ENCODE measurements at regions not wholly inside any gene's neighbourhood (a gene's known extent, or its start where the extent isn't known, plus 50 kb on each side); places are given as distances from the start of the nearest gene placed in this dataset.

DNA sequence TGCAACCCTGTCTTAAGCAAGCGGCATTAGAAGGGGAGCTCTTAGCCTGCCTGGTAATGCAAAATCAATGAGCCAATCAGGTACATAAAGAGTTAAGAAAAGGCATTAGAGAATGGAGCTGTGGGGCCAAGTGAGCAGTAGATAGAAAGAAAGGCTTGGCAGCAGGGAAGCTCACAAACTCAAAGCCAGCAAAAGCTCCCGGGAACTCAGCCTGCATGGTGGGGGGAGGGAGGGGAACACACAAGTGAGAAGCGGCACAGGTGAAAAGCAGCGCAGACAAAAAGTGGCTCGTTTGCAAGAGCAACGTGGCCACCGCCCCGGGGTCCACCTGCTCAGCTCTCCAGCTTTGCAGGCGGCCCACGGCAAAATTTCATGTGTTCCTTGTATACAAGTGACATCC, 818.5 kb downstream of the FAM133A start:
- Mint-ChIP-seq H3K27ac (no peak overlapping the region), H3K4me3 (no peak overlapping the region), H3K36me3 (ENCODE audit: low read depth) (no peaks in the 10 kb centered on the region), H3K4me1 (no peaks in the 10 kb centered on the region), H3K9me3 (ENCODE audit: low read depth) (peaks cover 8% of the 10 kb centered on the region), H3K27me3 (no peaks in the 10 kb centered on the region)
- POLR2A ChIA-PET, result no interaction called here
- CTCF ChIA-PET, result no interaction called here
- ATAC-seq (no peak), DNase-seq (no peak)
- intact Hi-C loops (cut with DNase I, micrococcal nuclease), result no loop called here

DNA sequence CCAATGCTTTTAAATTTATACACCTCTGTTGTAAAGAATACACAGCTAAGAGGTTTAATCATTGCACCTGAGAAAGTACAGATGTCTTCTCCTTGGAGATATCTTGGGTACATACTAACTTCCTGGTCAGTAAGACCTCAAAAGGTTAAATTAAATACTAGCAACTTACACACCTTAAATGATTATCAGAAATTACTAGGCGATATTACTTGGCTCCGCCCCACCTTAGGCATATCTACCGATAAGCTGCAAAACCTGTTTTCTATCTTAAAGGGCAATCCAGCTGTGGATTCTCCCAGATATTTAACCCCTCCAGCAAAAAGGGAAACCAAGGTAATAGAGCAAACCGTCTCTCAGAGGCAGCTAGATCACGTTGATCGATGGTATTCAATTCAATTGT, 819.4 kb downstream of the FAM133A start:
- CTCF ChIA-PET, result no interaction called here
- DNase-seq (no peak), ATAC-seq (no peak)
- peaks cover 8% of the 10 kb centered on the region for H3K9me3 Mint-ChIP-seq (ENCODE audit: low read depth)
- no peak overlapping the region for H3K4me3 Mint-ChIP-seq
- no peaks in the 10 kb centered on the region for H3K4me1 Mint-ChIP-seq
- no peaks in the 10 kb centered on the region for H3K36me3 Mint-ChIP-seq (ENCODE audit: low read depth)
- no peak overlapping the region for H3K27ac Mint-ChIP-seq
- intact Hi-C loops (cut with DNase I, micrococcal nuclease), result no loop called here
- POLR2A ChIA-PET, result no interaction called here
- no peaks in the 10 kb centered on the region for H3K27me3 Mint-ChIP-seq

GRCh38 chrX:94511564-94511963, 837.6 kb downstream of the FAM133A start:
- Mint-ChIP-seq H3K9me3 (ENCODE audit: low read depth) (no peaks in the 10 kb centered on the region), H3K27ac (no peak overlapping the region), H3K4me3 (no peak overlapping the region), H3K36me3 (ENCODE audit: low read depth) (no peaks in the 10 kb centered on the region), H3K27me3 (no peaks in the 10 kb centered on the region), H3K4me1 (no peaks in the 10 kb centered on the region)
- ChIA-PET CTCF (no interaction called here), POLR2A (no interaction called here)
- intact Hi-C loops (cut with DNase I, micrococcal nuclease), result no loop called here
- DNase-seq, result no peak
- ATAC-seq, result no peak

GRCh38 chrX:94515009-94515408, 841.0 kb downstream of the FAM133A start:
- Mint-ChIP-seq H3K9me3 (ENCODE audit: low read depth) (no peaks in the 10 kb centered on the region), H3K27ac (no peak overlapping the region), H3K36me3 (ENCODE audit: low read depth) (no peaks in the 10 kb centered on the region), H3K4me3 (no peak overlapping the region), H3K27me3 (no peaks in the 10 kb centered on the region), H3K4me1 (no peaks in the 10 kb centered on the region)
- ChIA-PET CTCF (no interaction called here), POLR2A (no interaction called here)
- ATAC-seq, result no peak
- intact Hi-C loops (cut with DNase I, micrococcal nuclease), result no loop called here
- DNase-seq, result no peak

DNA sequence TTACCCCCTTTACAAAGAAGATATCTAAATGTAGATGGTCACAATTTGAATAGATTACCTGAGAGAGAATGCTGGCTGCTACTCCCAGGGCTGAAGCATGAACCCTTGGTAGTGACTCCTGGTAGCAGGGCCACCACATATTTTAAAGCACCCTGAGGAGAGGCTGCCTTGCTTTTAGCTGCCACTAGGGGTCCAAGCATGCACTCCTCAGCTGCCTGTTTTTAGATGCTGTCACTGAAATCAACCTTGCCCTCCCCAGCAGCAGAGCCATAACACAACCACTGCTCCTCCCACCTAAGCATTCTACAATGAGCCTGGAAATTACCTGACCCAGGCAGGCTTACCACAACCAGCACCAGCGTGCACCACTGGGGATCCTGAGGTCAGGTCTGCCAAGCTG, 850.9 kb downstream of the FAM133A start:
- Mint-ChIP-seq H3K9me3 (ENCODE audit: low read depth) (peaks cover 1% of the 10 kb centered on the region), H3K27me3 (no peaks in the 10 kb centered on the region), H3K4me3 (no peak overlapping the region), H3K27ac (no peak overlapping the region), H3K4me1 (no peaks in the 10 kb centered on the region), H3K36me3 (ENCODE audit: low read depth) (no peaks in the 10 kb centered on the region)
- CTCF ChIA-PET, result no interaction called here
- POLR2A ChIA-PET, result no interaction called here
- intact Hi-C loops (cut with DNase I, micrococcal nuclease), result no loop called here
- DNase-seq, result no peak
- ATAC-seq, result no peak

- DNase-seq (no peak), ATAC-seq (no peak)
- ChIA-PET POLR2A (no interaction called here), CTCF (no interaction called here)
- H3K9me3 Mint-ChIP-seq (ENCODE audit: low read depth), result no peaks in the 10 kb centered on the region
- intact Hi-C loops (cut with DNase I, micrococcal nuclease), result no loop called here
- H3K4me1 Mint-ChIP-seq, result no peaks in the 10 kb centered on the region
- H3K27ac Mint-ChIP-seq, result no peak overlapping the region
- H3K4me3 Mint-ChIP-seq, result no peak overlapping the region
- H3K36me3 Mint-ChIP-seq (ENCODE audit: low read depth), result no peaks in the 10 kb centered on the region
- H3K27me3 Mint-ChIP-seq, result no peaks in the 10 kb centered on the region
These were observed 871.7 kb downstream of the FAM133A start for GRCh38 chrX:94545722-94546121.

DNA sequence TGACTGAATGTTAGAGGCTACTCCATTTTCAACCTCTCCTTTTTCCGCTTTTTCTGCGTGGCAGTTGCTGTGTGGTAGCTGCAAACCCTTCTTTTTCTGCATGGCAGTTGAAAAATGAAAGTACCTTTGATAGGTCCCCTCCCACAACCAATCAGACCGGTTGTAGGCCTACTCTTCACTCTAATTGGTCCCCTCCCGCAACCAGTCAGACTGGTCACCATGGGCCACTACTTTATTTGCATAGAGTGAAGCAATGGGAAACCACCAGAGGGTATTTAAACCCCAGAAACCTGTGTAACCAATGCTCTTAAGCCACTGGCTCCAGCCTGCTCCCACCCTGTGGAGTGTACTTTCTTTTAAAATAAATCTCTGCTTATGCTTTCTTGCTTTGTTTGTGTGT, 877.8 kb downstream of the FAM133A start:
- Mint-ChIP-seq H3K27me3 (no peaks in the 10 kb centered on the region), H3K4me1 (no peaks in the 10 kb centered on the region), H3K4me3 (no peak overlapping the region), H3K36me3 (ENCODE audit: low read depth) (no peaks in the 10 kb centered on the region), H3K27ac (no peak overlapping the region), H3K9me3 (ENCODE audit: low read depth) (no peaks in the 10 kb centered on the region)
- DNase-seq (no peak), ATAC-seq (no peak)
- POLR2A ChIA-PET, result no interaction called here
- CTCF ChIA-PET, result no interaction called here
- intact Hi-C loops (cut with DNase I, micrococcal nuclease), result no loop called here

DNA sequence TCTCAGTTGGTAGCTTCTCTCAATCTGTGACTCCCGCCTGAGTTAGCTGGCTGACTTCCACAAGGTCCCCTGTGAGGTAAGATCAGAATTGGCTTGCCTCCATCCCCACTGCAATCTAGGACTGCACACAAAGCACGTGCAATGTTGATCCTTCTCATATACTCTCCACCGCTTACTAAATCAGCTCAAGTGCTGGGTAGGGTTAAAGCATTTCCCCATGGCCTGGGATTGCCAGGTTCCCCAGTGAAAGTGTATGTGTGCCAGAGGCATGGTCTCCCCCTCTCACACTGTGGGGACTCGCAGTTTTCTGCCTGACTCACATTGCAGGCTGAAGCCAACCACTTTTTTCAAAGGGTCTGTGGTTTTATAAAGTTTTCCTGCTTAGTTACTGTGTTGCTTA, 886.9 kb downstream of the FAM133A start:
- ATAC-seq, result no peak
- Mint-ChIP-seq H3K4me3 (no peak overlapping the region), H3K9me3 (ENCODE audit: low read depth) (peaks cover 2% of the 10 kb centered on the region), H3K27me3 (no peaks in the 10 kb centered on the region), H3K27ac (no peak overlapping the region), H3K36me3 (ENCODE audit: low read depth) (no peaks in the 10 kb centered on the region), H3K4me1 (no peaks in the 10 kb centered on the region)
- CTCF ChIA-PET, result no interaction called here
- intact Hi-C loops (cut with DNase I, micrococcal nuclease), result no loop called here
- DNase-seq, result no peak
- POLR2A ChIA-PET, result no interaction called here

DNA sequence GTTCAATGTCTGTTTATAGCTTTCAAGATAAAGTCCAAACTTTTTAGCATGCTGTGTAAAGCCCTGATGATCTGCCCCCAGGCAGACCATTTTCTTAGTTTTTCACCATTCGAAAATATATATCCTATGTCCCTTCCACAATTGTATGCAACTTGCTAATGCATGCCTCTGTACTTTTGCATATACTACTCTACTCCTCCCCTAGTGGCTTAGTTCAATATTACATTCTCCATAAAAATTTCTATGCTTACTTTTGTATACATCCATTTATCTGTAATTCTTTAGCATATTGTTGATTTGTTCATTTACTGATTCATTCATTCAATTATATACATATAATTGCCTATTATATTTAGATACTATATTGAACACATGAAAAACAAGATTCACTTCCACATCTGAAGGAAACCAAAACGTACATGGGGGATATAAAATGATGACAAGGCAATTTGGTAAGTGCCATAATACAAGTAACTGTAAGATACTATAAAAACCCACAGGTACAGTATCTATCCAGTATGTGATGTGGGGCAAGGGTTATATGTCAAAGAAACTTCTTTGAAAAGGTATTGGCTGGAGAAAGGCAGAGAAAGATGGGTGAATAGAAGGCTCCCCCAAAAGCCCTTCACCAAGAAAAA, 902.5 kb downstream of the FAM133A start:
- no peaks in the 10 kb centered on the region for H3K9me3 Mint-ChIP-seq (ENCODE audit: low read depth)
- CTCF ChIA-PET, result no interaction called here
- no peak overlapping the region for H3K27ac Mint-ChIP-seq

GRCh38 chrX:94600077-94600476, 926.1 kb downstream of the FAM133A start:
- DNase-seq (no peak), ATAC-seq (no peak)
- intact Hi-C loops (cut with DNase I, micrococcal nuclease), result no loop called here
- Mint-ChIP-seq H3K36me3 (ENCODE audit: low read depth) (no peaks in the 10 kb centered on the region), H3K4me1 (no peaks in the 10 kb centered on the region), H3K27me3 (no peaks in the 10 kb centered on the region), H3K9me3 (ENCODE audit: low read depth) (no peaks in the 10 kb centered on the region), H3K4me3 (no peak overlapping the region), H3K27ac (no peak overlapping the region)
- ChIA-PET CTCF (no interaction called here), POLR2A (no interaction called here)

More for the DNA sequence above, 902.5 kb downstream of the FAM133A start:
- no peaks in the 10 kb centered on the region for H3K36me3 Mint-ChIP-seq (ENCODE audit: low read depth)
- ATAC-seq (no peak), DNase-seq (no peak)
- POLR2A ChIA-PET, result no interaction called here
- H3K4me3 Mint-ChIP-seq, result no peak overlapping the region
- intact Hi-C loops (cut with DNase I, micrococcal nuclease), result no loop called here
- no peaks in the 10 kb centered on the region for H3K27me3 Mint-ChIP-seq
- H3K4me1 Mint-ChIP-seq, result no peaks in the 10 kb centered on the region

GRCh38 chrX:94612140-94612539, 938.1 kb downstream of the FAM133A start:
- CTCF ChIA-PET, result no interaction called here
- H3K9me3 Mint-ChIP-seq (ENCODE audit: low read depth), result peaks cover 2% of the 10 kb centered on the region
- no peak for ATAC-seq
- H3K27ac Mint-ChIP-seq, result no peak overlapping the region
- POLR2A ChIA-PET, result no interaction called here
- H3K4me3 Mint-ChIP-seq, result no peak overlapping the region
- H3K4me1 Mint-ChIP-seq, result no peaks in the 10 kb centered on the region
- H3K27me3 Mint-ChIP-seq, result no peaks in the 10 kb centered on the region
- intact Hi-C loops (cut with DNase I, micrococcal nuclease), result no loop called here
- no peak for DNase-seq
- H3K36me3 Mint-ChIP-seq (ENCODE audit: low read depth), result no peaks in the 10 kb centered on the region

DNA sequence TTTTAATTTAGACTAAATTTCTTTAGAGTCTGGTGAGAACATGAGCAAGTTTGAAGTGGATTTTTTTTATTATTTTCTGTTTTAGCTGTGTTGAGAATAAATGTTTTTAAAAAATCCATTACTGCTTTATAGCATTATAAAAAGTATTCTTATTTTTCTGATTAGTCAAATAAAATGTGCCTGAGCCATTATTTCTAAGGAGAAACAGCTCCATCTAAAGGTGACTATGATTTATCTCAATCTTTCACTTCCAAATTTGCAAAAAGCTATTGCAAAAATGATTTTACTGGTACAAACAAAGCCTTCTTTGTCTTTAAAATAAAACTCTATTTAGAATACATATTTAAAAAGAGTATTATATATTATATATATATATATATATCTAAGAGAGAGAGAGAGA, 959.2 kb downstream of the FAM133A start:
- ChIA-PET CTCF (no interaction called here), POLR2A (no interaction called here)
- Mint-ChIP-seq H3K4me1 (no peaks in the 10 kb centered on the region), H3K27ac (no peak overlapping the region), H3K4me3 (no peak overlapping the region), H3K27me3 (no peaks in the 10 kb centered on the region), H3K9me3 (ENCODE audit: low read depth) (peaks cover 4% of the 10 kb centered on the region), H3K36me3 (ENCODE audit: low read depth) (no peaks in the 10 kb centered on the region)
- no peak for DNase-seq
- intact Hi-C loops (cut with DNase I, micrococcal nuclease), result no loop called here
- ATAC-seq, result no peak

GRCh38 chrX:94635003-94635402, 961.0 kb downstream of the FAM133A start:
- Mint-ChIP-seq H3K4me1 (no peaks in the 10 kb centered on the region), H3K27me3 (no peaks in the 10 kb centered on the region), H3K4me3 (no peak overlapping the region), H3K9me3 (ENCODE audit: low read depth) (peaks cover 4% of the 10 kb centered on the region), H3K36me3 (ENCODE audit: low read depth) (no peaks in the 10 kb centered on the region), H3K27ac (no peak overlapping the region)
- no peak for ATAC-seq
- DNase-seq, result no peak
- ChIA-PET CTCF (interaction anchor here (0.6 kb wide), 1 partner anchor 56 kb away, joined by 4 read pairs; no protein-coding TSS in a partner anchor), POLR2A (no interaction called here)
- intact Hi-C loops (cut with DNase I, micrococcal nuclease), result no loop called here

Measured in activated CD4-positive, alpha-beta T cell treated with anti-CD3 and anti-CD28 coated beads for 36 hours (primary cell).